Astrocyte of the cerebellum (primary cell): ENCODE measurements at regions not wholly inside any gene's neighbourhood (a gene's known extent, or its start where the extent isn't known, plus 50 kb on each side); places are given as distances from the start of the nearest gene placed in this dataset.

ENCODE experiments used
- DNase-seq: peaks from one replicate; pipeline ENCODE4 v3.0.0-alpha.2; 2011; ENCODE audit warnings: low read depth
- H3K4me3 ChIP-seq: 2 replicates; pipeline ENCODE4 v1.5.1; 2011; ENCODE audit warnings: mild to moderate bottlenecking, low read depth, low read length, moderate library complexity
- in situ Hi-C: cut with HindIII; loops from 2 replicates; pipeline ENCODE4 v1.10.0; 2017; ENCODE audit warnings: low sequenced_read_pairs
- TF ChIP-seq, protein P1 (sequence below): IDR thresholded peaks from 2 replicates; pipeline ENCODE4 v1.5.1; 2012; ENCODE audit warnings: low read length, low read depth, moderate library complexity, mild to moderate bottlenecking; ENCODE audit errors: missing control alignments

DNA sequence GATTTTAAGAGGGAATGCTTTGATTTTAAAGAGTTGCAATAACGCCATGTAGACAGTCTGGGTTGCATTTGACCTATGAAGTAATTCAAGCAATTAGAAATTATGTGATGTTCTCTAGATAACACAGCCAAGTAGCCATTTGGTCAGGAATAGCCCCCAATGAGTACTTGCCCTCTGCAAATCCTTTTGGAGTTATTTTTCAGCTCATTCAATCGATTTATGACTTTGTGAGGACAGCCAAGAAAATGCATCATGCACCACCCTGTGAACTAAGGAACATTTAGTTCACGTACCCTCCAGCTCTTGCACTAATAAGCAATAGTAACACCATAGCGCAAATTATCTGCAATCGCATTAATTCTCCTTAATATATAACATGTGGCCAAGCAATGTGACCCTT, 552.6 kb upstream of the INTU start:
- no peak for DNase-seq
- in situ Hi-C loops = no loop called here
- no peak overlapping the region for H3K4me3 ChIP-seq
- TF ChIP-seq, protein P1, sequence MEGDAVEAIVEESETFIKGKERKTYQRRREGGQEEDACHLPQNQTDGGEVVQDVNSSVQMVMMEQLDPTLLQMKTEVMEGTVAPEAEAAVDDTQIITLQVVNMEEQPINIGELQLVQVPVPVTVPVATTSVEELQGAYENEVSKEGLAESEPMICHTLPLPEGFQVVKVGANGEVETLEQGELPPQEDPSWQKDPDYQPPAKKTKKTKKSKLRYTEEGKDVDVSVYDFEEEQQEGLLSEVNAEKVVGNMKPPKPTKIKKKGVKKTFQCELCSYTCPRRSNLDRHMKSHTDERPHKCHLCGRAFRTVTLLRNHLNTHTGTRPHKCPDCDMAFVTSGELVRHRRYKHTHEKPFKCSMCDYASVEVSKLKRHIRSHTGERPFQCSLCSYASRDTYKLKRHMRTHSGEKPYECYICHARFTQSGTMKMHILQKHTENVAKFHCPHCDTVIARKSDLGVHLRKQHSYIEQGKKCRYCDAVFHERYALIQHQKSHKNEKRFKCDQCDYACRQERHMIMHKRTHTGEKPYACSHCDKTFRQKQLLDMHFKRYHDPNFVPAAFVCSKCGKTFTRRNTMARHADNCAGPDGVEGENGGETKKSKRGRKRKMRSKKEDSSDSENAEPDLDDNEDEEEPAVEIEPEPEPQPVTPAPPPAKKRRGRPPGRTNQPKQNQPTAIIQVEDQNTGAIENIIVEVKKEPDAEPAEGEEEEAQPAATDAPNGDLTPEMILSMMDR = no peak

DNA sequence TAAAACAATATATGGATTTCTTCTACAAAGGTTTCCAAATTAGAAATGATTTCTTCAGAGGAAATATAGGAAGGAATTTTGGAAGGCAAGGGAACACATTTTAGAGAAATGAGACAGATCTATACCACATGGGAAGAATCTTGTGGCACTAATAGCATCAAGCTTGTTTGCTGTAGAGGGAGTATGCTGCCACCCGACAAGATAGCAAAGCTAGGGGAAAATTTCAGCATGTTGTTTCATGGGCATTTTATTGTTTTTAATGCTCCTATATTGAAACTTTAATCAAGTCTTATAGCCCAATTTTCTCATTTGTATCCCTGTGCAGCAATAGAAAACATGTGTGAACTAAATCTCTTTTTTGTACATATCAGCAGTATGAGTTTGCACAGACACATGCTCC, 551.7 kb upstream of the INTU start:
- no peak overlapping the region for H3K4me3 ChIP-seq
- in situ Hi-C loops = no loop called here
- no peak for DNase-seq
- TF ChIP-seq, protein P1 = no peak

DNA sequence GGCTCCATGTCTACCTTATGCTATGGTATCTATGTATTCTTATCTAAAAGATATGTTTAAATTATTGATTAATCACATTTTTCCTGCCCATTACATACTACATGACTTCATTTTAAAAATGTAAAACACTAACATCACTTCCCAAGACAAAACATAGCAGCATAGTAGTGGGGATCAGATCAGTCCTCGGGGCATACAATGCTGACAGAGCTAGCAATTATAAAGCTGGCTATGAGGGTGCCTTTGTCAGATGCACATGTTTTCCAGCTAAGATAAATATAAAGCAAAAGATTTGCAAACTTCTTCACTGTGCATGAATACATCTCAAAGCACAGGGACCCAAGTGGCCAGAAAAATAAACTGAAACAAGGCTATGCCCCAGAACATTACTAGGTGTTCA, 549.8 kb upstream of the INTU start:
- no peak overlapping the region for H3K4me3 ChIP-seq
- no peak for DNase-seq
- TF ChIP-seq, protein P1 = no peak
- in situ Hi-C loops = no loop called here

DNA sequence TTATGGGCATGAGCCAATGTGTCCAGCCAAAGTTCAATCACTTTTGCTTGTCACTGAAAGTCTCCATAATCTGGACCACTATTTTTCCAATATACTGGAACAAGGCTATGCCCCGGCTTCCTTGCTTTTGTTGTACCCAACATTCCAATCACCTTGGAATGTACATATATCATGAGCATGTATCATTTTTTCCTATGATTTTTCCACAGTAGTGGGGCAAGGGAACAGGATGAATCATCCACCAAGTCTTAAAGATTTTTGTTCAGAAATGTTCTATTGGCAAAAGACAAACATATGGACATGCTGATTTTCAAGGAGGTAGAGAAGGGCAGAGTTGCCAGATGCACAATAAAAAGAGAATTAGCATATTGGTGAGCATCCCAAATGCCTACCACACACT, 548.1 kb upstream of the INTU start:
- TF ChIP-seq, protein P1 = no peak
- H3K4me3 ChIP-seq = no peak overlapping the region
- no peak for DNase-seq
- in situ Hi-C loops = no loop called here

DNA sequence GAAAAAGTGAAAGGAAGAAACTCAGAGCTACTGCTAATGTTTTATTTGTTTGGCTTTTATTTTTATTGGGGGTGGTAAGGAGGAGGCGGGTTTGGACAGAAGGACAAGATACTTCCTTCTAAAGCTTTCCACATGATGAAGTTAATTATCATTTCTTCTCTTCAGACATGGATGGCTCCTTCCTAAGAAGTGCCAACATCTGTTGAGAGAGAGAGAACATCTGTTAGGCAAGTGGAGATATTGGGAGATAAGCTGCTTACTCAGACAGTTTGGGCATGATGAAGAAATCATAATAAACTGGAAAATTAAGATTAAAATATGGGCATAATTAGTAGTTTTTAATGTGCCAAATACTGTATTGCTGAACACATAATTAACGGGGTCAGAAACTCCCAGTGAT, 535.7 kb upstream of the INTU start:
- no peak for DNase-seq
- H3K4me3 ChIP-seq = no peak overlapping the region
- in situ Hi-C loops = no loop called here
- TF ChIP-seq, protein P1 = no peak

DNA sequence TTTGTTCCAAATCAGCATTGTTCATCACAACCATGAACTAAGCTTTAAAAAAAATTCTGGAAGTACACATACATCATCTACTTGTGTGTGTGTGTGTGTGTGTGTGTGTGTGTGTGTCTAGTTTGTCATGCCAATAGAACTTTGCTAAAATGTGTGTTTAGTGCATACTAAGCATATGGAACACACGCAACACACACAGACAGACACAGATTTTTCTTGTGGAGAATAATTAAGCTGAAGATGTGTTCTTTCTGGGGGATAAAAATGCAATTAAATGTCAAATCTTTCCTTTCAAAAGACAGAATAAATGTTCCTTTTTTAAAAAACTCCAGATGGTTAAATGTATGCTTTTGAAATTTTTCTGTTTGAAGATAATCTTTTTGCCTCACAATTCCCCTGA, 530.4 kb upstream of the INTU start:
- TF ChIP-seq, protein P1 = no peak
- no peak for DNase-seq
- in situ Hi-C loops = no loop called here
- no peak overlapping the region for H3K4me3 ChIP-seq

DNA sequence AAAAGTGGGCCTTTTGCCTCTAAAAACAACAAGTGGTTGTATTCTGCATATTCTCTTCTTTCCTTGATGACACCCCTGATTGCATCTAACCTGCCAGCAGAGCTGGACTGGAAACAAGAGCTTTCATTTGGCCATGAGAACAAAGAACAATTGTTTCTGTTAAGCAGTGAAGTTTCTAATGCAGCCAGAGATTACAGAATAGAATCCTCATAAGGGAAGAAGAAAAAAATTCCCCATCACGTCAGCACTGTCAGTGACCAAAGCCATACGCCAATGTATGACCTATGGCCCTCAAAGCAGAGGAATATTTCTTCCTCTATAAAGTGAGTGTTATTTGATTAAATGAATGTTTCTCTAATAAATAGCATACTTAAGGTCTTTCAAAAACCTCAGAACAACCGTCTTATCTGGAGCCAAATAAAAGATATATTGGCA, 529.1 kb upstream of the INTU start:
- in situ Hi-C loops = no loop called here
- DNase-seq = no peak
- TF ChIP-seq, protein P1 = no peak
- H3K4me3 ChIP-seq = no peak overlapping the region
